RWPE2 (cell line): ENCODE measurements at regions not wholly inside any gene's neighbourhood (a gene's known extent, or its start where the extent isn't known, plus 50 kb on each side); places are given as distances from the start of the nearest gene placed in this dataset.
"Not testable (repeated sequence)": the region's sequence is repeated elsewhere in the genome, so short reads cannot be mapped to it uniquely, and the experiment has no call there.

Experiments used
- ATAC-seq: fragments of 200-7000 bp; cut with Tn5 transposase; 3 replicates; pipeline ENCODE4 v1.9.1; 2021; ENCODE audit warnings: low read depth
- DNase-seq: peaks from one replicate; pipeline ENCODE4 v3.0.0-alpha.2; 2020; ENCODE audit warnings: low spot score
- H3K27ac ChIP-seq: fragments of 450-650 bp; 2 replicates; pipeline ENCODE4 v1.5.1; 2017; ENCODE audit warnings: mild to moderate bottlenecking; ENCODE audit not compliant: poor library complexity, severe bottlenecking
- H3K27me3 ChIP-seq: fragments of 250-450 bp; sonication (Bioruptor Pico); 2 replicates; pipeline ENCODE4 v1.5.1; 2021; ENCODE audit warnings: mild to moderate bottlenecking, moderate library complexity; ENCODE audit not compliant: insufficient read depth, poor library complexity, severe bottlenecking
- H3K36me3 ChIP-seq: fragments of 250-450 bp; sonication (Bioruptor Pico); 2 replicates; pipeline ENCODE4 v1.5.1; 2020; ENCODE audit warnings: low read depth, mild to moderate bottlenecking, moderate library complexity
- H3K4me1 ChIP-seq: fragments of 250-450 bp; sonication (Bioruptor Pico); 2 replicates; pipeline ENCODE4 v1.5.1; 2021; ENCODE audit warnings: mild to moderate bottlenecking, moderate library complexity; ENCODE audit not compliant: insufficient read depth, poor library complexity, severe bottlenecking
- H3K4me3 ChIP-seq: fragments of 250-450 bp; sonication (Bioruptor Pico); 2 replicates; pipeline ENCODE4 v1.5.1; 2021; ENCODE audit warnings: mild to moderate bottlenecking, moderate library complexity; ENCODE audit not compliant: severe bottlenecking
- H3K9me3 ChIP-seq: fragments of 250-450 bp; sonication (Bioruptor Pico); 2 replicates; pipeline ENCODE4 v1.5.1; 2021; ENCODE audit warnings: mild to moderate bottlenecking, moderate library complexity; ENCODE audit not compliant: severe bottlenecking
- TF ChIP-seq, protein P1 (sequence below): fragments of 450-650 bp; IDR thresholded peaks from one replicate; pipeline ENCODE4 v1.5.1; 2017; ENCODE audit warnings: mild to moderate bottlenecking, moderate library complexity; ENCODE audit not compliant: poor library complexity, severe bottlenecking

DNA sequence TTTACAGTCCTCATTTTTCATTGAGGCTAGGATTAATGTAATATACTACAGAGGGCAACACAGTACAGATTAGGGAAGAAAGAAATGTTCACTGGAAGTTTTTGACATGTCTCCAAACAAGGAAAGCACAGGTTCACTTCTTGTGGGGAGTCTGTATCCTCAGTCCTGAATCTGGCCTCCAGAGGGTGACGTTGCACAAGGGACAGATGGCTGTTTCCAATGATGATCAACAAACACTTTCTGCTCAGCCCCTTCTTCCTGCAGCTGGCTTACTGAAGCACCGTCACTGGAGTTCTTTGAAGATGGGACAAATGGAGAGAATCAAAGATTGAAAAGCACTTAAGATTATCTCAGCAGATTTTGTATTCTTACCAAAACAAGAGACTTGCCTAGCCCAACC, 123.3 kb upstream of the OR4E1 start:
- Histone ChIP-seq H3K4me3 (no peak overlapping the region), H3K27ac (no peak overlapping the region), H3K36me3 (no peaks in the 10 kb centered on the region), H3K9me3 (no peaks in the 10 kb centered on the region), H3K4me1 (no peaks in the 10 kb centered on the region), H3K27me3 (peaks cover 30% of the 10 kb centered on the region)
- ATAC-seq (no peak), DNase-seq (no peak)
- TF ChIP-seq, protein P1, sequence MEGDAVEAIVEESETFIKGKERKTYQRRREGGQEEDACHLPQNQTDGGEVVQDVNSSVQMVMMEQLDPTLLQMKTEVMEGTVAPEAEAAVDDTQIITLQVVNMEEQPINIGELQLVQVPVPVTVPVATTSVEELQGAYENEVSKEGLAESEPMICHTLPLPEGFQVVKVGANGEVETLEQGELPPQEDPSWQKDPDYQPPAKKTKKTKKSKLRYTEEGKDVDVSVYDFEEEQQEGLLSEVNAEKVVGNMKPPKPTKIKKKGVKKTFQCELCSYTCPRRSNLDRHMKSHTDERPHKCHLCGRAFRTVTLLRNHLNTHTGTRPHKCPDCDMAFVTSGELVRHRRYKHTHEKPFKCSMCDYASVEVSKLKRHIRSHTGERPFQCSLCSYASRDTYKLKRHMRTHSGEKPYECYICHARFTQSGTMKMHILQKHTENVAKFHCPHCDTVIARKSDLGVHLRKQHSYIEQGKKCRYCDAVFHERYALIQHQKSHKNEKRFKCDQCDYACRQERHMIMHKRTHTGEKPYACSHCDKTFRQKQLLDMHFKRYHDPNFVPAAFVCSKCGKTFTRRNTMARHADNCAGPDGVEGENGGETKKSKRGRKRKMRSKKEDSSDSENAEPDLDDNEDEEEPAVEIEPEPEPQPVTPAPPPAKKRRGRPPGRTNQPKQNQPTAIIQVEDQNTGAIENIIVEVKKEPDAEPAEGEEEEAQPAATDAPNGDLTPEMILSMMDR = no peak

DNA sequence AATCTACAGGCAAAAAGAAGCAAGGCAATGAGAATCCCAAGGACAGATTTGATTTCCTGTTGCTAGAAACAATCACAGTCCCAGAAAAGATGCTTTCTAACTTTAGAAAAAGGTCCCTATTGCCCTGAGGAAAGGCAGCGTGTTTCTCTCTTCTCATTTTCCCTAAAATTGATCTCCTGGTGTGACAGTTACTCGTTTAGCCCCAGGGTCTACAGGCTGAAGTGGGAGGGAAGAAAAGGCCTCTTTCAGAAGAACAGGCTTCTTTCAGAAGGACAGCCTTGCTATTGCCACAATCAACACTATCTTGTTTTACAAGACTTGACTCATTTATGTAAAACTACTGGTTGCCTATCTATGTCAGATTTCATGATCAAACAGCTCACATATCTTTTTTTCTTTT, 121.8 kb upstream of the OR4E1 start:
- H3K9me3 ChIP-seq = no peaks in the 10 kb centered on the region
- no peak for ATAC-seq
- no peak overlapping the region for H3K27ac ChIP-seq
- no peak for DNase-seq
- no peaks in the 10 kb centered on the region for H3K4me1 ChIP-seq
- TF ChIP-seq, protein P1 = no peak
- no peaks in the 10 kb centered on the region for H3K36me3 ChIP-seq
- H3K27me3 ChIP-seq = peaks cover 20% of the 10 kb centered on the region
- H3K4me3 ChIP-seq = no peak overlapping the region

DNA sequence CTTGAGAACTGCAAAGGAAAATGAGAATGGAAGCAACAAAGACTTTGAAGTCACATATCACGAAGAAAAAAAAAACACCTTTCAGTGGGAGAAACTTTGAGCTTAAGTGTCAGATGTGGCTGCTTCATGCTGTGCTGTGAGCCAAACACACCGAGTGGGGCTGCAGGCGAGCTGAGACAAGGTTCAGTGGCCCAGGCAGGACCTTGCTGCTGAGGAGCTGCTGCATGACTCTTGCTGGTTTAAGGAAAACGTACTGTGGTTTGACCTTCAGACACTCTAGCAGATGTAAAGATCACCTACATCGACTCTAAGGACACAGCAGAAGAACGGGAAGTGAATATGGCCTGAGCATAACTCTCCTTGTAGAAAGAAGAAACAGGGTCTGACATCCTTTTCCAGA, 118.1 kb upstream of the OR4E1 start:
- H3K9me3 ChIP-seq = no peaks in the 10 kb centered on the region
- TF ChIP-seq, protein P1 = no peak
- DNase-seq (no peak), ATAC-seq (no peak)
- H3K27me3 ChIP-seq = peaks cover 10% of the 10 kb centered on the region
- H3K27ac ChIP-seq = no peak overlapping the region
- H3K36me3 ChIP-seq = no peaks in the 10 kb centered on the region
- H3K4me3 ChIP-seq = no peak overlapping the region
- H3K4me1 ChIP-seq = no peaks in the 10 kb centered on the region

DNA sequence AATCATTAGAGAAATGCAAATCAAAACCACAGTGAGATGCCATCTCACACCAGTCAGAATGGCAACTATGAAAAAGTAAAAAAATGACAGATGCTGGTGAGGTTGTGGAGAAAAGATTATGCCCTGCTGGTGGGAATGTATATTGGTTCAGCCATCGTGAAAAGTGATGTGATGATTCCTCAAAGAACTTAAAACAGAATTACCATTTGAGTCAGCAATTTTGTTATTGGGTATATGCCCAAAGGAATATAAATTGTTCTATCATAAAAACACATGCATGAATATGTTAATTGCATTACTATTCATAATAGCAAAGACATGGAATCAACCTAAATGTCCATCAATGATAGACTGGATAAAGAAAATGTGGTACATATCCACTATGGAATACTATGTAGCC, 115.1 kb upstream of the OR4E1 start:
- not testable (repeated sequence) for ATAC-seq, H3K4me1 ChIP-seq, H3K27ac ChIP-seq, H3K9me3 ChIP-seq, DNase-seq, H3K4me3 ChIP-seq, H3K36me3 ChIP-seq
- peaks cover 24% of the 10 kb centered on the region for H3K27me3 ChIP-seq

GRCh38 chr14:21787242-21787641, 113.6 kb upstream of the OR4E1 start:
- H3K9me3 ChIP-seq, H3K36me3 ChIP-seq, H3K4me1 ChIP-seq, H3K27ac ChIP-seq, ATAC-seq, H3K4me3 ChIP-seq, DNase-seq: not testable (repeated sequence)
- H3K27me3 ChIP-seq = peaks cover 15% of the 10 kb centered on the region

DNA sequence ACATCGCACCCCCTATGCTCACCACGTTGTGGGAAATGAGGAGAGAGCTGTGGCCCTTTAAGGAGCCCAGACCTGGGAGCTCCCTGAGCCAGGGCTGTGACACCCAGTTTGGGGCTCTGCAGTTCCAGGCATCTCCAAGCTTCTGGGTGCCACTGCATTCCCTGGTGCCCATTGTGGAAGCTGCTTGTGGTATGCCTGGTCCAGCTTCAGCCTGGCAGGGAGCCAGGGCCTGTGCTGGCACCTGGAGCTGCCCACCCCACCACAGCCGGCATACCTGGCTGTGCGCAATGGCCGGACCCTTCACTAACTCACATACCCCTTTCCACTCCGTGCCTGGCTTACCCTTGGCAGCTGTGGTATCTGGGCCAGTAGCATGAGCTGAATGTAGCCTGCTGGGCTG, 107.9 kb upstream of the OR4E1 start:
- Histone ChIP-seq H3K9me3 (no peaks in the 10 kb centered on the region), H3K27me3 (peaks cover 15% of the 10 kb centered on the region), H3K36me3 (no peaks in the 10 kb centered on the region), H3K27ac (no peak overlapping the region), H3K4me1 (no peaks in the 10 kb centered on the region), H3K4me3 (no peak overlapping the region)
- DNase-seq (no peak), ATAC-seq (no peak)
- TF ChIP-seq, protein P1 = no peak
